A673 (cell line): ENCODE measurements at regions not wholly inside any gene's neighbourhood (a gene's known extent, or its start where the extent isn't known, plus 50 kb on each side); places are given as distances from the start of the nearest gene placed in this dataset.

Experiments
- BruUV-seq: library from RNA; stranded (reverse); fragments of 400-500 nt; replicated peaks from 2 replicates; lab custom pipeline; 2021; lab: Mats Ljungman, UMichigan
- CTCF ChIA-PET: fragments of 300-600 bp; sonication (Branson Sonifier 250); formaldehyde crosslinking; loops from one replicate; lab custom pipeline; 2022; ENCODE audit warnings: antibody characterized with exemption; lab: Charles Lee
- POLR2A ChIA-PET: fragments of 300-600 bp; sonication (Branson Sonifier 250); formaldehyde crosslinking; loops from one replicate; lab custom pipeline; 2022; ENCODE audit warnings: antibody characterized with exemption; ENCODE audit not compliant: low non-redundant PET; lab: Charles Lee
- DNase-seq: peaks from one replicate; pipeline ENCODE4 v3.0.0-alpha.2; 2015; ENCODE audit warnings: low spot score
- H3K27ac ChIP-seq: fragments of 200-600 bp; sonication (generic); 2 replicates; pipeline ENCODE4 v1.5.1; 2016; ENCODE audit warnings: mixed run types, low read depth, mild to moderate bottlenecking, mixed read lengths, antibody characterized with exemption, low read length; ENCODE audit not compliant: poor library complexity, severe bottlenecking
- H3K27me3 ChIP-seq: fragments of 200-600 bp; sonication (generic); replicated peaks from 2 replicates; pipeline ENCODE4 v1.6.1; 2017; ENCODE audit warnings: mixed run types, low read depth, mild to moderate bottlenecking, mixed read lengths, antibody characterized with exemption, low read length; ENCODE audit not compliant: insufficient read depth, poor library complexity
- H3K36me3 ChIP-seq: fragments of 200-600 bp; sonication (generic); 2 replicates; pipeline ENCODE4 v1.6.1; 2016; ENCODE audit warnings: mixed run types, mild to moderate bottlenecking, mixed read lengths, antibody characterized with exemption, low read length; ENCODE audit not compliant: insufficient read depth, poor library complexity, severe bottlenecking
- H3K4me1 ChIP-seq: fragments of 200-600 bp; sonication (generic); 2 replicates; pipeline ENCODE4 v1.6.1; 2017; ENCODE audit warnings: mixed run types, mild to moderate bottlenecking, mixed read lengths, antibody characterized with exemption, low read length; ENCODE audit not compliant: insufficient read depth, poor library complexity, severe bottlenecking
- H3K4me3 ChIP-seq: fragments of 200-600 bp; sonication (generic); 2 replicates; pipeline ENCODE4 v1.5.1; 2016; ENCODE audit warnings: low read depth, mixed run types, mild to moderate bottlenecking, mixed read lengths, low read length; ENCODE audit not compliant: poor library complexity, severe bottlenecking
- H3K9me3 ChIP-seq: fragments of 200-600 bp; sonication (generic); 2 replicates; pipeline ENCODE4 v1.6.1; 2016; ENCODE audit warnings: mixed run types, low read depth, mild to moderate bottlenecking, mixed read lengths, antibody characterized with exemption, low read length; ENCODE audit not compliant: poor library complexity, severe bottlenecking
- CTCF ChIP-seq: fragments of 300-800, 200-600 bp; sonication (generic); conservative IDR thresholded peaks from 2 replicates; pipeline ENCODE4 v1.5.1; 2017; ENCODE audit warnings: low read depth, mild to moderate bottlenecking, antibody characterized with exemption, low read length, moderate library complexity, mixed read lengths
- EZH2 ChIP-seq: fragments of 200-600 bp; sonication (generic); IDR thresholded peaks from 2 replicates; pipeline ENCODE4 v1.6.1; 2017; ENCODE audit warnings: borderline replicate concordance, low read depth, mild to moderate bottlenecking, mixed read lengths, antibody characterized with exemption, low read length; ENCODE audit not compliant: poor library complexity, severe bottlenecking
- intact Hi-C: fragments of 100-400 bp; cut with micrococcal nuclease; formaldehyde crosslinking; loops from one replicate; pipeline ENCODE4 v1.10.0; 2022; ENCODE audit not compliant: unreplicated experiment

GRCh38 chr4:128345650-128346049 is 58.0 kb upstream of the PGRMC2 start:
- no peaks in the 10 kb centered on the region for H3K9me3 ChIP-seq
- POLR2A ChIA-PET = interaction anchor here (0.6 kb wide), 1 partner anchor 509 kb away, joined by 3 read pairs; no protein-coding TSS in a partner anchor
- H3K36me3 ChIP-seq = no peaks in the 10 kb centered on the region
- no peaks in the 10 kb centered on the region for H3K27me3 ChIP-seq
- CTCF ChIA-PET = no interaction called here
- BruUV-seq = no TSS peak
- TF ChIP-seq CTCF = no peak
- TF ChIP-seq EZH2 = no peak
- intact Hi-C loops = no loop called here
- DNase-seq = no peak
- H3K4me3 ChIP-seq = no peak overlapping the region
- no peak overlapping the region for H3K27ac ChIP-seq
- H3K4me1 ChIP-seq = no peaks in the 10 kb centered on the region

GRCh38 chr4:128342762-128343161 is 55.1 kb upstream of the PGRMC2 start:
- H3K36me3 ChIP-seq = no peaks in the 10 kb centered on the region
- TF ChIP-seq EZH2 = no peak
- TF ChIP-seq CTCF = no peak
- ChIA-PET POLR2A (no interaction called here), CTCF (no interaction called here)
- intact Hi-C loops = no loop called here
- no peak overlapping the region for H3K4me3 ChIP-seq
- H3K27ac ChIP-seq = no peak overlapping the region
- BruUV-seq = no TSS peak
- H3K9me3 ChIP-seq = no peaks in the 10 kb centered on the region
- no peak for DNase-seq
- H3K4me1 ChIP-seq = no peaks in the 10 kb centered on the region
- H3K27me3 ChIP-seq = no peaks in the 10 kb centered on the region

GRCh38 chr4:128341634-128342033 is 54.0 kb upstream of the PGRMC2 start:
- ChIA-PET CTCF (no interaction called here), POLR2A (no interaction called here)
- H3K27ac ChIP-seq = no peak overlapping the region
- intact Hi-C loops = no loop called here
- H3K9me3 ChIP-seq = no peaks in the 10 kb centered on the region
- TF ChIP-seq EZH2 = no peak
- TF ChIP-seq CTCF = no peak
- no TSS peak for BruUV-seq
- no peaks in the 10 kb centered on the region for H3K36me3 ChIP-seq
- no peak overlapping the region for H3K4me3 ChIP-seq
- no peaks in the 10 kb centered on the region for H3K27me3 ChIP-seq
- no peaks in the 10 kb centered on the region for H3K4me1 ChIP-seq
- no peak for DNase-seq
